DOHH2 (cell line): ENCODE measurements at regions not wholly inside any gene's neighbourhood (a gene's known extent, or its start where the extent isn't known, plus 50 kb on each side); places are given as distances from the start of the nearest gene placed in this dataset.

Source experiments
- H3F3A ChIP-seq: fragments of 200-600 bp; sonication (generic), shearing (Covaris generic); 2 replicates; pipeline ENCODE4 v1.6.0; 2016; ENCODE audit warnings: antibody characterized with exemption, mild to moderate bottlenecking; ENCODE audit not compliant: control insufficient read depth, insufficient read depth
- H3K27ac ChIP-seq: fragments of 200-600 bp; sonication (generic); 2 replicates; pipeline ENCODE4 v1.5.1; 2014; ENCODE audit warnings: low read depth, mild to moderate bottlenecking, low read length, moderate library complexity
- H3K27me3 ChIP-seq: fragments of 200-600 bp; sonication (generic); 2 replicates; pipeline ENCODE4 v1.6.1; 2014; ENCODE audit warnings: mild to moderate bottlenecking, low read length, mixed read lengths; ENCODE audit not compliant: control insufficient read depth
- H3K36me3 ChIP-seq: fragments of 200-600 bp; sonication (generic); 2 replicates; pipeline ENCODE4 v1.6.1; 2014; ENCODE audit warnings: mild to moderate bottlenecking, low read length, moderate library complexity, mixed read lengths; ENCODE audit not compliant: control insufficient read depth
- H3K4me1 ChIP-seq: fragments of 200-600 bp; sonication (generic); 2 replicates; pipeline ENCODE4 v1.6.1; 2014; ENCODE audit warnings: mild to moderate bottlenecking, low read length, mixed read lengths; ENCODE audit not compliant: control insufficient read depth
- H3K4me2 ChIP-seq: fragments of 200-600 bp; sonication (generic); 2 replicates; pipeline ENCODE4 v1.6.0; 2014; ENCODE audit warnings: mild to moderate bottlenecking, low read length, moderate library complexity
- H3K4me3 ChIP-seq: fragments of 200-600 bp; sonication (generic); 2 replicates; pipeline ENCODE4 v1.5.1; 2014; ENCODE audit warnings: mild to moderate bottlenecking, low read length, mixed read lengths
- H3K79me2 ChIP-seq: fragments of 200-600 bp; sonication (generic); 2 replicates; pipeline ENCODE4 v1.6.1; 2014; ENCODE audit warnings: mild to moderate bottlenecking, low read length, mixed read lengths; ENCODE audit not compliant: control insufficient read depth
- H3K9me2 ChIP-seq: fragments of 200-600 bp; sonication (generic); replicated peaks from 2 replicates; pipeline ENCODE4 v1.6.1; 2014; ENCODE audit warnings: mild to moderate bottlenecking, low read length, mixed read lengths; ENCODE audit not compliant: control insufficient read depth
- H3K9me3 ChIP-seq: fragments of 200-600 bp; sonication (generic); 2 replicates; pipeline ENCODE4 v1.6.1; 2014; ENCODE audit warnings: antibody characterized with exemption, low read length, mixed read lengths; ENCODE audit not compliant: control insufficient read depth, insufficient read depth
- H4K20me1 ChIP-seq: fragments of 200-600 bp; sonication (generic); 2 replicates; pipeline ENCODE4 v1.6.0; 2014; ENCODE audit warnings: low read depth, mild to moderate bottlenecking, antibody characterized with exemption, low read length, moderate library complexity; ENCODE audit not compliant: control insufficient read depth, insufficient read depth
- EZH2phosphoT487 ChIP-seq: fragments of 200-600 bp; sonication (generic); IDR thresholded peaks from 2 replicates; pipeline ENCODE4 v1.6.1; 2017; ENCODE audit warnings: borderline replicate concordance, mild to moderate bottlenecking, antibody characterized with exemption, low read length, moderate library complexity, mixed read lengths
- TF ChIP-seq, protein P1 (sequence below): fragments of 200-600 bp; sonication (generic); IDR thresholded peaks from one replicate; pipeline ENCODE4 v1.5.1; 2014; ENCODE audit warnings: antibody characterized with exemption, mild to moderate bottlenecking, low read depth, low read length; ENCODE audit not compliant: poor library complexity, severe bottlenecking

DNA sequence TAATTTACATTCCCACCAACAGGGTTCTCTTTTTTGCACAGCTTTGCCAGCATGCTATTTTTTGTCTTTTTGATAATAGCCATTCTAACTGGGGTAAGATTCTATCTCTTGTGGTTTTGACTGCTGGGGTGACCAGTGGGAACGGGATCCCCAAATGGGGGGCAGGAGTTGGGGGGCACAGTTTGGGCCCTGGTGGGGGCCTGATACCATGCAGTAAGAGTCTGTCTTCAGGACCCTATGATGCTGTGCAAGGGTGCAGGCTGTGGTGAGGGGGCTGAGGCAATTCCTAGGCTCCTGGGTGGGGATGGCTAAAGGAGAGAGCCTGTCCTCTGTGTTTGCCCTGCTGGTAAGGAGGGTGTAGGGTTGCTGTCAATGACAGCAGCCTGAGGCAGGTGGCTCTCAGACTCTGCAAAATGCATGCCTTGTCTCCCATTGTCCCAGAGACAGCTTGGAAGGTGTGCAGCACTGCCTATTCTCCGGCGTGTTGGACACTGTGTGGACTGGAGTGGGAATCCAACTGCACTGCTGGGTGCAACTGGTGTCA, 172.7 kb upstream of the ARHGAP24 start:
- H3F3A ChIP-seq: no peaks in the 10 kb centered on the region
- H3K9me3 ChIP-seq: no peaks in the 10 kb centered on the region
- no peaks in the 10 kb centered on the region for H3K27me3 ChIP-seq
- no peaks in the 10 kb centered on the region for H4K20me1 ChIP-seq
- no peaks in the 10 kb centered on the region; the same call in 1 of the 2 replicates for H3K9me2 ChIP-seq
- H3K79me2 ChIP-seq: no peaks in the 10 kb centered on the region
- no peak overlapping the region for H3K4me2 ChIP-seq
- TF ChIP-seq, protein P1, sequence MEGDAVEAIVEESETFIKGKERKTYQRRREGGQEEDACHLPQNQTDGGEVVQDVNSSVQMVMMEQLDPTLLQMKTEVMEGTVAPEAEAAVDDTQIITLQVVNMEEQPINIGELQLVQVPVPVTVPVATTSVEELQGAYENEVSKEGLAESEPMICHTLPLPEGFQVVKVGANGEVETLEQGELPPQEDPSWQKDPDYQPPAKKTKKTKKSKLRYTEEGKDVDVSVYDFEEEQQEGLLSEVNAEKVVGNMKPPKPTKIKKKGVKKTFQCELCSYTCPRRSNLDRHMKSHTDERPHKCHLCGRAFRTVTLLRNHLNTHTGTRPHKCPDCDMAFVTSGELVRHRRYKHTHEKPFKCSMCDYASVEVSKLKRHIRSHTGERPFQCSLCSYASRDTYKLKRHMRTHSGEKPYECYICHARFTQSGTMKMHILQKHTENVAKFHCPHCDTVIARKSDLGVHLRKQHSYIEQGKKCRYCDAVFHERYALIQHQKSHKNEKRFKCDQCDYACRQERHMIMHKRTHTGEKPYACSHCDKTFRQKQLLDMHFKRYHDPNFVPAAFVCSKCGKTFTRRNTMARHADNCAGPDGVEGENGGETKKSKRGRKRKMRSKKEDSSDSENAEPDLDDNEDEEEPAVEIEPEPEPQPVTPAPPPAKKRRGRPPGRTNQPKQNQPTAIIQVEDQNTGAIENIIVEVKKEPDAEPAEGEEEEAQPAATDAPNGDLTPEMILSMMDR: no peak
- no peak for TF ChIP-seq EZH2phosphoT487
- H3K4me3 ChIP-seq: no peak overlapping the region
- H3K27ac ChIP-seq: no peak overlapping the region
- H3K4me1 ChIP-seq: no peaks in the 10 kb centered on the region
- no peaks in the 10 kb centered on the region for H3K36me3 ChIP-seq

DNA sequence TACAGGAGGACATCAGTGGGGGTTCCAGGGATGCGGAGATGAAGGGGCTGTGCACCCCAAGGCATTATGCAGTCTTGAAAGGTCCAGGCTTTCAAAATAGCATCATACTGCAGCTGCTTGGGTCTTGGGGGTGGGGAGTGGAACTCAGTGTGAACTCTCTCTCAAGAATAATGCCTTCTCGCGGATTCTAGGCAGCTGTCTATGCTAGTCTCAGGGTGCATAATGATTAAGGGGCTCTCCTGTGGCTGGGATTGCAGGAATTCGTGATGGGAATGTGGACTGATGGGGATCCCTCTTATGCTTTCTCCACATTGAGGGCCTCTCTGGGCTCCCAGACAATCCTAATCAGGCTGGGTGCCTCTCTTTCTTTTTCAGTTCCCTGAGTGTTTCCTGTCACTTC, 172.2 kb upstream of the ARHGAP24 start:
- Histone ChIP-seq H3K4me3 (no peak overlapping the region), H3K27me3 (no peaks in the 10 kb centered on the region), H3K36me3 (no peaks in the 10 kb centered on the region), H3K4me1 (no peaks in the 10 kb centered on the region), H3K27ac (no peak overlapping the region), H4K20me1 (no peaks in the 10 kb centered on the region), H3K4me2 (no peak overlapping the region), H3K79me2 (no peaks in the 10 kb centered on the region), H3F3A (no peaks in the 10 kb centered on the region), H3K9me3 (no peaks in the 10 kb centered on the region), H3K9me2 (no peaks in the 10 kb centered on the region; the same call in 1 of the 2 replicates)
- TF ChIP-seq, protein P1: no peak
- no peak for TF ChIP-seq EZH2phosphoT487

DNA sequence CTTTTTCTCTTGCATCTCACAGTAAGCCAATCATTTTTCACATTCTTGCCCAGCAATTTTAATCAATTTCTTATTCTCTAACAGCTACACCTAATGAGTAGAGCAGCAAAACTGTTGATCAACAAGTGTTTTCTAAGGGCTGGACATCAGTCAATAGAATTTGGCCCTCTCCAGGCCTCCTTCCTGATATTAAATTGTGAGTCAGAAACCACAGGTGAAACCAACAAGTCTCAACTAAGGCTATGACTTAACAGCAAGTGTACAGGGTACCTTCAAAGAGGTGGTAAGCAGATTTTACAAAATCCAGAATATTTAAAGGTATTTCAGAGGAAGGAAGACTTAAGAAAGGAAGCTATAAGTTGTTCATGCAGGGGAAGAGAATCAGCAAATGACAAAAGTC, 156.5 kb upstream of the ARHGAP24 start:
- no peaks in the 10 kb centered on the region for H3K9me3 ChIP-seq
- TF ChIP-seq, protein P1: no peak
- no peak for TF ChIP-seq EZH2phosphoT487
- H4K20me1 ChIP-seq: no peaks in the 10 kb centered on the region
- no peak overlapping the region for H3K27ac ChIP-seq
- no peaks in the 10 kb centered on the region for H3K79me2 ChIP-seq
- no peaks in the 10 kb centered on the region for H3K9me2 ChIP-seq
- no peaks in the 10 kb centered on the region for H3K27me3 ChIP-seq
- no peak overlapping the region for H3K4me2 ChIP-seq
- no peaks in the 10 kb centered on the region for H3K36me3 ChIP-seq
- H3K4me1 ChIP-seq: no peaks in the 10 kb centered on the region
- no peak overlapping the region for H3K4me3 ChIP-seq
- no peaks in the 10 kb centered on the region for H3F3A ChIP-seq
